Neuronal stem cell (in vitro differentiated cells): ENCODE measurements at regions not wholly inside any gene's neighbourhood (a gene's known extent, or its start where the extent isn't known, plus 50 kb on each side); places are given as distances from the start of the nearest gene placed in this dataset.
"Not testable (repeated sequence)": the region's sequence is repeated elsewhere in the genome, so short reads cannot be mapped to it uniquely, and the experiment has no call there.

Source experiments
- DNase-seq: peaks from one replicate; pipeline ENCODE4 v3.0.0-alpha.2; 2013; ENCODE audit warnings: low spot score
- H2AFZ ChIP-seq: one replicate; pipeline ENCODE4 v1.6.1; 2013; ENCODE audit warnings: mild to moderate bottlenecking, low read length, inconsistent platforms
- H2AK5ac ChIP-seq: 2 replicates; pipeline ENCODE4 v1.6.1; 2013; ENCODE audit warnings: low read depth, mild to moderate bottlenecking, inconsistent platforms, low read length, moderate library complexity, mixed read lengths
- H2BK120ac ChIP-seq: 2 replicates; pipeline ENCODE4 v1.6.1; 2013; ENCODE audit warnings: low read depth, mild to moderate bottlenecking, inconsistent platforms, low read length, moderate library complexity, mixed read lengths
- H2BK12ac ChIP-seq: one replicate; pipeline ENCODE4 v1.6.1; 2013; ENCODE audit warnings: low read length, inconsistent platforms
- H2BK15ac ChIP-seq: 2 replicates; pipeline ENCODE4 v1.6.1; 2013; ENCODE audit warnings: mild to moderate bottlenecking, low read length, inconsistent platforms, mixed read lengths
- H2BK5ac ChIP-seq: one replicate; pipeline ENCODE4 v1.6.1; 2013; ENCODE audit warnings: inconsistent platforms, mild to moderate bottlenecking, low read length, moderate library complexity
- H3K14ac ChIP-seq: one replicate; pipeline ENCODE4 v1.6.1; 2013; ENCODE audit warnings: low read length, inconsistent platforms
- H3K18ac ChIP-seq: 2 replicates; pipeline ENCODE4 v1.6.1; 2013; ENCODE audit warnings: low read length, inconsistent platforms
- H3K23ac ChIP-seq: 2 replicates; pipeline ENCODE4 v1.6.1; 2013; ENCODE audit warnings: low read depth, mild to moderate bottlenecking, mixed read lengths, low read length, inconsistent platforms; ENCODE audit not compliant: poor library complexity
- H3K27ac ChIP-seq: replicated peaks from 3 replicates; pipeline ENCODE4 v1.5.1; 2013; ENCODE audit warnings: low read length, inconsistent platforms
- H3K27me3 ChIP-seq, 3 experiments: 2 replicates each; pipeline ENCODE4 v1.6.1; 2013; ENCODE audit warnings: low read length in 3 of 3, mild to moderate bottlenecking in 2 of 3, inconsistent platforms in 1 of 3, low read depth in 1 of 3, mixed read lengths in 1 of 3, moderate library complexity in 1 of 3; ENCODE audit not compliant: control insufficient read depth in 3 of 3, insufficient read depth in 3 of 3
- H3K36me3 ChIP-seq, 2 donors: replicated peaks in 1 of 2; 2 replicates each; pipeline ENCODE4 v1.6.1; 2013; ENCODE audit warnings: low read length in 2 of 2; ENCODE audit not compliant: control insufficient read depth in 2 of 2, insufficient read depth in 2 of 2
- H3K4ac ChIP-seq: 2 replicates; pipeline ENCODE4 v1.6.1; 2013; ENCODE audit warnings: inconsistent platforms, mild to moderate bottlenecking, low read length, moderate library complexity
- H3K4me1 ChIP-seq, 2 donors: 1 replicate in 1 of 2; 2 replicates in 1 of 2; pipeline ENCODE4 v1.6.1; 2013; ENCODE audit warnings: low read length in 2 of 2, low read depth in 1 of 2; ENCODE audit not compliant: control insufficient read depth in 2 of 2, insufficient read depth in 1 of 2
- H3K4me2 ChIP-seq: one replicate; pipeline ENCODE4 v1.6.1; 2013; ENCODE audit warnings: mild to moderate bottlenecking, low read length, inconsistent platforms; ENCODE audit not compliant: insufficient read depth, poor library complexity, severe bottlenecking
- H3K4me3 ChIP-seq, 2 donors: 2 replicates each; pipeline ENCODE4 v1.5.1; 2013; ENCODE audit warnings: low read length in 2 of 2, mild to moderate bottlenecking in 2 of 2, inconsistent platforms in 1 of 2, moderate library complexity in 1 of 2
- H3K79me1 ChIP-seq: one replicate; pipeline ENCODE4 v1.6.1; 2013; ENCODE audit warnings: low read depth, mild to moderate bottlenecking, inconsistent platforms, low read length, moderate library complexity
- H3K9ac ChIP-seq: one replicate; pipeline ENCODE4 v1.6.1; 2013; ENCODE audit warnings: mild to moderate bottlenecking, low read depth, low read length, inconsistent platforms; ENCODE audit not compliant: poor library complexity
- H3K9me3 ChIP-seq, 2 donors: replicated peaks in 1 of 2; 2 replicates each; pipeline versions ENCODE3 to v1.6.1; 2013; ENCODE audit warnings: low read length in 2 of 2, mild to moderate bottlenecking in 2 of 2, inconsistent platforms in 1 of 2, low read depth in 1 of 2, mixed read lengths in 1 of 2, moderate library complexity in 1 of 2; ENCODE audit not compliant: control insufficient read depth in 2 of 2, insufficient read depth in 1 of 2
- H4K8ac ChIP-seq: one replicate; pipeline ENCODE4 v1.6.1; 2013; ENCODE audit warnings: low read depth, mild to moderate bottlenecking, inconsistent platforms, low read length, moderate library complexity
- H4K91ac ChIP-seq: one replicate; pipeline ENCODE4 v1.6.1; 2013; ENCODE audit warnings: low read length, low read depth, mild to moderate bottlenecking, inconsistent platforms; ENCODE audit not compliant: poor library complexity
- WGBS, 2 donors: extraction: QIAGEN DNeasy Blood & Tissue Kit; methylation state at CpG; one replicate each; pipeline ENCODE4 v1.1.7; 2013; ENCODE audit warnings: missing lambda C conversion rate in 2 of 2, mixed read lengths in 1 of 2; ENCODE audit not compliant: insufficient read length in 2 of 2, insufficient replicate concordance in 1 of 2; ENCODE audit errors: extremely low coverage in 2 of 2; 5-methylcytosine and 5-hydroxymethylcytosine counted together

- H3K18ac ChIP-seq, H3K23ac ChIP-seq, H2AFZ ChIP-seq, H4K91ac ChIP-seq, H4K8ac ChIP-seq, DNase-seq, H3K27ac ChIP-seq, H3K14ac ChIP-seq, H2BK12ac ChIP-seq, H2BK15ac ChIP-seq, H2BK5ac ChIP-seq, H3K79me1 ChIP-seq, H3K4me2 ChIP-seq, H3K9ac ChIP-seq, H3K27me3 ChIP-seq, H2AK5ac ChIP-seq, H3K36me3 ChIP-seq, H3K4ac ChIP-seq, H2BK120ac ChIP-seq, H3K4me3 ChIP-seq, H3K9me3 ChIP-seq, H3K4me1 ChIP-seq: not testable (repeated sequence)
- no CpG with 5 or more reads among the region's 1 CpG for WGBS, 2 donors
These were observed 333.0 kb downstream of the BTBD3 start for GRCh38 chr20:12250661-12251060.

DNA sequence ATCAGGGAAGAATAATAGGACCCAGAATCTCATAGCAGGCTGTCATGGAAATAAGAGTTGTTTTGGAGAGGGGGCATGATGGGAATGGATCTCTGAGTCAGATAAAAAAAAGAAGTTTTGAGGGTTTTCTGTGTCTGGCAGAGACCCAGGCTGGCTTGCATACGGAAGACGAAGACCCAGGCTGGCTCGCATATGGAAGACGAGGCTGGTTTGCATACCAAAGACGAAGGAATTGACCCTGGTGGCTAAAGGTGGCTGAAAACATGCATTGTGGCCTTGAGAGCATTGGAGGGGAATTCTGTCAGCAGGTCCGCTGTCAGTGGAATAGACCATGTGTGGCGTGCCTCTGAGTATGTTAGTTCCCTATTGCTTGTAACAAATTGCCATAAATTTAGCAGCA is 335.1 kb downstream of the BTBD3 start:
- no CpG with 5 or more reads among the region's 7 CpGs for WGBS, 2 donors
- Histone ChIP-seq H3K9me3 (no peaks in the 10 kb centered on the region), H3K27me3 (no peaks in the 10 kb centered on the region), H2AK5ac (no peak overlapping the region), H3K18ac (no peak overlapping the region), H2BK15ac (no peak overlapping the region), H3K23ac (no peak overlapping the region), H2AFZ (no peak overlapping the region), H3K4me3 (no peak overlapping the region), H4K8ac (no peak overlapping the region), H2BK12ac (no peak overlapping the region), H3K36me3 (no peaks in the 10 kb centered on the region), H4K91ac (no peak overlapping the region), H2BK120ac (no peak overlapping the region), H2BK5ac (no peak overlapping the region), H3K27ac (no peak overlapping the region), H3K4ac (no peak overlapping the region), H3K79me1 (no peaks in the 10 kb centered on the region), H3K4me2 (no peak overlapping the region), H3K9ac (no peak overlapping the region), H3K14ac (no peak overlapping the region), H3K4me1 (no peaks in the 10 kb centered on the region)
- DNase-seq: no peak

DNA sequence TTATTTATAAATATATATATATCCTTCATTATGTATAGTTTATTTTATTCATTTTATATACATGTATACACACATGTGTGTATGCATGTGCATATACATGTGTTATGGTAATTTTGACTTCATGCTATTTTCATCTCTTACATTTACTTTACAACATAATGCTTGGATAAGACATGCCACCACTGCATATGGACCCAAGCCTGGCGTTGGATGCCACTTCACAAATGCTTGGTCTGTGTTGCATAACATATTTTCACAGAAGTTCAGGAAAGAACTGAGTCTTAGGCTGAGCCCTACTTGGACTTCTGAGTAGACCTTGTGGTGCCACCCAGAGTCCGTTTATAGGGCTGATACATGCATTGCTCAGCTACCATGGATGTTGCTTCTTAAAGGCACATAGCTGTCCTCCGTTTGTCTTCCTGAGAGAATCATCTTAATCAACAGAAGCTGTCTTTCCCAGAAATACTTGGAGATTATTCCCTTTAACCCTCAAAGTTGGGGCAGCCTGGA is 337.8 kb downstream of the BTBD3 start:
- Histone ChIP-seq H2AFZ (no peak overlapping the region), H3K14ac (no peak overlapping the region), H3K18ac (no peak overlapping the region), H3K27me3 (no peaks in the 10 kb centered on the region), H3K4ac (no peak overlapping the region), H2BK120ac (no peak overlapping the region), H2BK12ac (no peak overlapping the region), H4K91ac (no peak overlapping the region), H3K4me2 (no peak overlapping the region), H3K9ac (no peak overlapping the region), H3K23ac (no peak overlapping the region), H2AK5ac (no peak overlapping the region), H3K79me1 (no peaks in the 10 kb centered on the region), H3K9me3 (no peaks in the 10 kb centered on the region), H3K4me3 (no peak overlapping the region), H3K27ac (no peak overlapping the region), H2BK5ac (no peak overlapping the region), H4K8ac (no peak overlapping the region), H2BK15ac (no peak overlapping the region), H3K36me3 (no peaks in the 10 kb centered on the region), H3K4me1 (no peaks in the 10 kb centered on the region)
- WGBS, 2 donors: no CpG with 5 or more reads among the region's 3 CpGs
- DNase-seq: no peak

DNA sequence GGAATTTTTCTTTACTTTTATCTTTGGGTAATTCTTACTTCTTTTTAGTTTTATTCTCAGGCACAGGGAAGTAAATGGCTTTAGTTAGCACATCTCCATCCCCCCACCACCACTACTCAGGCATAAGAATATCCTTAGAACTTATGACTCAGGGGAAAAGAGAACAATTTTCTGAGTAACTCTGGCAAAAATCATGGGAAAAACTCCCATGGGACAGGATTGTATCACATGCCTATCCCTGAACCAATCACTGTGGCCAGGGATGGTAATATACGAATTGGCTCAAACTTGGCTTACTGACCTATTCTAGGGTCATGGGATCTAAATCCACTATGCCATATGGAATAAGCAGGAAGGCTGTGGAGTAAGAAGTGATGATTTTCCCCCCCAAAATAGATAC is 339.1 kb downstream of the BTBD3 start:
- no peak overlapping the region for H2BK15ac ChIP-seq
- no peaks in the 10 kb centered on the region for H3K9me3 ChIP-seq
- H3K4me1 ChIP-seq: no peaks in the 10 kb centered on the region
- H3K4me3 ChIP-seq: no peak overlapping the region
- no peak overlapping the region for H3K18ac ChIP-seq
- no peaks in the 10 kb centered on the region for H3K79me1 ChIP-seq
- no peaks in the 10 kb centered on the region for H3K36me3 ChIP-seq
- no peak overlapping the region for H3K23ac ChIP-seq
- no peak overlapping the region for H4K8ac ChIP-seq
- H2AFZ ChIP-seq: no peak overlapping the region
- no peak overlapping the region for H3K4ac ChIP-seq
- H2AK5ac ChIP-seq: no peak overlapping the region
- H3K14ac ChIP-seq: no peak overlapping the region
- no peak overlapping the region for H2BK120ac ChIP-seq
- H3K27me3 ChIP-seq: no peaks in the 10 kb centered on the region
- H2BK5ac ChIP-seq: no peak overlapping the region
- H3K4me2 ChIP-seq: no peak overlapping the region
- no peak overlapping the region for H3K9ac ChIP-seq
- no CpG with 5 or more reads among the region's 1 CpG for WGBS, 2 donors
- no peak for DNase-seq
- H4K91ac ChIP-seq: no peak overlapping the region
- H3K27ac ChIP-seq: no peak overlapping the region
- H2BK12ac ChIP-seq: no peak overlapping the region
